Activated T-cell treated with anti-CD3 and anti-CD28 coated beads, Interleukin-2, amount 50 U/mL, for 24 hours (primary cell): ENCODE measurements at regions not wholly inside any gene's neighbourhood (a gene's known extent, or its start where the extent isn't known, plus 50 kb on each side); places are given as distances from the start of the nearest gene placed in this dataset.

ENCODE experiments used
- DNase-seq: peaks from one replicate; pipeline ENCODE4 v3.0.0-alpha.2; 2020
- H3K27ac Mint-ChIP-seq: 2 replicates; pipeline ENCODE4 v1.8.0; 2020; ENCODE audit warnings: mild to moderate bottlenecking, mixed read lengths
- H3K27me3 Mint-ChIP-seq: 2 replicates; pipeline ENCODE4 v1.8.0; 2020; ENCODE audit warnings: mixed read lengths
- H3K36me3 Mint-ChIP-seq: 2 replicates; pipeline ENCODE4 v1.8.0; 2020; ENCODE audit warnings: low read depth, mixed read lengths
- H3K4me1 Mint-ChIP-seq: 2 replicates; pipeline ENCODE4 v1.8.0; 2020; ENCODE audit warnings: low read depth, mixed read lengths
- H3K4me3 Mint-ChIP-seq: 2 replicates; pipeline ENCODE4 v1.8.0; 2020; ENCODE audit warnings: mild to moderate bottlenecking, moderate library complexity, mixed read lengths
- H3K9me3 Mint-ChIP-seq: 2 replicates; pipeline ENCODE4 v1.8.0; 2020; ENCODE audit warnings: mixed read lengths

GRCh38 chr10:44780426-44780825, 130.7 kb upstream of the TMEM72 start:
- H3K27me3 Mint-ChIP-seq = peaks cover 5% of the 10 kb centered on the region
- no peaks in the 10 kb centered on the region for H3K9me3 Mint-ChIP-seq
- no peak overlapping the region for H3K4me3 Mint-ChIP-seq
- no peaks in the 10 kb centered on the region for H3K36me3 Mint-ChIP-seq
- no peak overlapping the region for H3K27ac Mint-ChIP-seq
- no peaks in the 10 kb centered on the region for H3K4me1 Mint-ChIP-seq
- DNase-seq = no peak

GRCh38 chr10:44781131-44781530, 130.0 kb upstream of the TMEM72 start:
- H3K4me3 Mint-ChIP-seq = no peak overlapping the region
- no peak for DNase-seq

DNA sequence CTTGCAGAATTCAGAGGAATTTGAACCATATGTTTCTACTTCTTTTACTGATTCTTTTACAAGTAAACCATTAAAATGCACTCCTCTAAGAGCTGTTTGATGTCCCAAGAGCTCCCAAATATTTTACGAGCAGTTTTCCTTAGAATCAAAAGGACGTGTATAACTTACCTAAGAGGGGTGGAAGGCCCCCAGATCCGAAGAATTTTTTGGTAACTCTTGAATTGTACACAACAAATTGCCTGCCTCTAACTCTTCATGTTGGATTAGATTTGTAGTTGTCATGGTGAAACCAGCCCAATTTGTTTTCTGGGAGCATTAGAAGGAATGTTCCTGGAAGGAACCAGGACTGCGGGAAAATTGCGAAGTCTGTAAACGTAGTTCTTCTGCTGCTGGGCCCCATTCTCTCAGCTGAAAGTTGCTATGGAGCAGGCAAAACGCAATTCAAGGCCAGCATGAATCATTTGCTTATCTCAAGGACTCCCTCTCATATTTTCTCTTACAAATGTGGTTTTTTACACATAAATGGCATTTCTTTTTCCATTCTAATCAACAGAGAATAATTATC, 124.8 kb upstream of the TMEM72 start:
- H3K4me3 Mint-ChIP-seq = no peak overlapping the region
- H3K4me1 Mint-ChIP-seq = no peaks in the 10 kb centered on the region
- no peak for DNase-seq
- H3K36me3 Mint-ChIP-seq = no peaks in the 10 kb centered on the region
- H3K9me3 Mint-ChIP-seq = no peaks in the 10 kb centered on the region
- peaks cover 21% of the 10 kb centered on the region for H3K27me3 Mint-ChIP-seq
- H3K27ac Mint-ChIP-seq = no peak overlapping the region

More at GRCh38 chr10:44781131-44781530, 130.0 kb upstream of the TMEM72 start:
- Mint-ChIP-seq H3K9me3 (no peaks in the 10 kb centered on the region), H3K36me3 (no peaks in the 10 kb centered on the region), H3K27ac (no peak overlapping the region), H3K4me1 (no peaks in the 10 kb centered on the region), H3K27me3 (peaks cover 5% of the 10 kb centered on the region)

DNA sequence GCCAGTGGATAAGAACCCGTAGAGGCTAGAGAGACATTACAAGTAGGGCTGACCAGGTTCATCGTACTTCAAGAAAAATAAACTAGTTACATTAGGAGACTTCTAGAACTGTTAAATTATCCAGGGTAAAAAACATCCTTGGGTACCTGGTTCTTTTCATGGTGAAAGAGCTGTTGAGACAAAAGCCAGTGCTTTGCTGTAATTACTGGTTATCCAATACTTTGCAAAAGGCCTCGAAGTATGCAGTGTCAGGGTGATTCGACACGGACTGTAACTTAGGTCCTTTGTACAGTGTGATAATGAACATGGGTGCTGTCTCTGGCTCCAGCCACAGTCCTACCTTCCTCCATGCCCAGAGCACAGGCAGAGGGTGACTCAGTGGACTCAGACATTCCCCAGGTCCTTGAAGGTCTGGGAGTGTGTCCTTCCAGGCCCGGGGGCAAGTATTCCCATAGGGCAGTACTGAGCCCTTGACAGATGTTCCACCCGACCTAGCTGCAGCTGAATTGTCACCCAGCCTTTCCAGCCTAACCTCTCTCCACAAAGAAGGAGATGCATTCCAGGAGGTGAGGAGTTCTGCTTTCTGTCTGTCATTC, 123.6 kb upstream of the TMEM72 start:
- no peaks in the 10 kb centered on the region for H3K4me1 Mint-ChIP-seq
- H3K27me3 Mint-ChIP-seq = peaks cover 27% of the 10 kb centered on the region
- H3K9me3 Mint-ChIP-seq = no peaks in the 10 kb centered on the region
- no peak for DNase-seq
- no peak overlapping the region for H3K27ac Mint-ChIP-seq
- H3K36me3 Mint-ChIP-seq = no peaks in the 10 kb centered on the region
- H3K4me3 Mint-ChIP-seq = no peak overlapping the region

DNA sequence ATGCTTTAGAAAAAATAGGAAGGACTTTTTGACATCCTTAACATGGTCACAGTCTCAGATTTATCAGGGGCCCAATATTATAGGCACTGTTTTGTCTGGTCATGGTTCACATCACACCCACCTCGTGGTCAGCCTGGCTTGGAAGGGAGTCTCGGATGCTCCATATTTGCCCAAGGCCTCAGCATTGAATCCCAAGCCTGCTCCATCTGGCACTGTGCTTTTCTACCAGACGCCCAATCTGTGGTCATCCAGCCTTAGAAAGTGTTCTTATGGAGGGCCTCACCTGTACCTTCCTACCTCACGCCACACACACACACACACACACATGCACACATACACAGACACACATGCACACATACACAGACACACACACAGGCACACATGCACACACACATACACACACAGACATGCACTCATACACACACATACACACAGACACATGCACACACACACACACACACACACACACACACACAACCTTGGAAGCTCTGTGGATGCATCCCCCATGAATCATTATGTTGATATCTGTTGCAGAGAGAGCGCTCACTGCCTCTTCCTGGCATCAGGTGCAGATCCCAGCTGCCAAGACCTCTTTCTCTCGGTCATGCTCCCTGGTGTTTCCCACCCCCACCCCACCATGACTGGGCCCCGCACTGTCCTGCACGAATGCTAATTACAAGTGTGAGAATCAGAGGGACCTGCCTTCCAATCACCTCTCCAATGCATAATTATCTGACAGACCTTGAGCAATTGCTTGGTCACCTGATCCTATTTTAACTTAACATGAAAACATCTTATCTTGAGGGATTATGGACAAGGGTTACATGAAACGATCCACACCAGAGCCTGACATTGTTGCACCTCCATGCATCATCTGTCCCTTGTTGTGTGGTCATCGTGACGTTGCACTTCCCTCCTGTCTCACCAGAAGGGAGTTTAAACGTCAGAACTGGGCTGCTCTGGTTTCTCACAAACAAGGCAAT, 122.7 kb upstream of the TMEM72 start:
- no peak for DNase-seq
- Mint-ChIP-seq H3K4me3 (no peak overlapping the region), H3K27ac (no peak overlapping the region), H3K9me3 (no peaks in the 10 kb centered on the region), H3K27me3 (peaks cover 27% of the 10 kb centered on the region), H3K4me1 (no peaks in the 10 kb centered on the region), H3K36me3 (no peaks in the 10 kb centered on the region)

- Mint-ChIP-seq H3K27me3 (peaks cover 33% of the 10 kb centered on the region), H3K27ac (no peak overlapping the region), H3K9me3 (no peaks in the 10 kb centered on the region), H3K36me3 (no peaks in the 10 kb centered on the region), H3K4me1 (no peaks in the 10 kb centered on the region), H3K4me3 (no peak overlapping the region)
- DNase-seq = no peak
These were observed 118.9 kb upstream of the TMEM72 start for GRCh38 chr10:44792119-44792775.

- Mint-ChIP-seq H3K4me3 (no peak overlapping the region), H3K9me3 (no peaks in the 10 kb centered on the region), H3K27ac (no peak overlapping the region), H3K27me3 (peaks cover 36% of the 10 kb centered on the region), H3K36me3 (no peaks in the 10 kb centered on the region), H3K4me1 (no peaks in the 10 kb centered on the region)
- no peak for DNase-seq
These were observed 111.2 kb upstream of the TMEM72 start for GRCh38 chr10:44799966-44800365.

GRCh38 chr10:44801383-44802327, 109.5 kb upstream of the TMEM72 start:
- H3K9me3 Mint-ChIP-seq = no peaks in the 10 kb centered on the region
- H3K4me1 Mint-ChIP-seq = no peaks in the 10 kb centered on the region
- no peak overlapping the region for H3K4me3 Mint-ChIP-seq
- no peak overlapping the region for H3K27ac Mint-ChIP-seq
- H3K27me3 Mint-ChIP-seq = peaks cover 33% of the 10 kb centered on the region
- no peaks in the 10 kb centered on the region for H3K36me3 Mint-ChIP-seq
- DNase-seq = no peak

DNA sequence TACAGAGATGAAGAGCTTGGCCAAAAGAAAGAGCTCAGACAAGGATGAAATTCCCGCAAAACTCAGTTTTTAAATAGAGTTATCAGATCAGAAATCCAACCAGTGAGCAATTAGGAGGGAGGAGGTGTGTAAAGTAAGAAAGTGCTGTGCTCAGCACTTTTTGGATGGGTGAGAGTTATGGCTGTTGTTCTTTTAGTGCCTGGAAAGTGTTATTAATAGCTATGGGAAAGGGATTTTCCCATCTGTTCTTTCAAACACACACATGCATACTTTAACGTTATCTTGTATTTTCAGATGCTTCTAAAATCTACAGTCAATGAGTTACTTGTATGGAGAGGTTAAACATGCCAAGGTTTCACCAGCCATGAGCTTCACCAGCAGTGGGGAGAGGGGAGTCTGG, 107.3 kb upstream of the TMEM72 start:
- H3K36me3 Mint-ChIP-seq = no peaks in the 10 kb centered on the region
- no peaks in the 10 kb centered on the region for H3K4me1 Mint-ChIP-seq
- no peak overlapping the region for H3K27ac Mint-ChIP-seq
- H3K4me3 Mint-ChIP-seq = no peak overlapping the region
- H3K27me3 Mint-ChIP-seq = peaks cover 20% of the 10 kb centered on the region
- H3K9me3 Mint-ChIP-seq = no peaks in the 10 kb centered on the region
- no peak for DNase-seq

DNA sequence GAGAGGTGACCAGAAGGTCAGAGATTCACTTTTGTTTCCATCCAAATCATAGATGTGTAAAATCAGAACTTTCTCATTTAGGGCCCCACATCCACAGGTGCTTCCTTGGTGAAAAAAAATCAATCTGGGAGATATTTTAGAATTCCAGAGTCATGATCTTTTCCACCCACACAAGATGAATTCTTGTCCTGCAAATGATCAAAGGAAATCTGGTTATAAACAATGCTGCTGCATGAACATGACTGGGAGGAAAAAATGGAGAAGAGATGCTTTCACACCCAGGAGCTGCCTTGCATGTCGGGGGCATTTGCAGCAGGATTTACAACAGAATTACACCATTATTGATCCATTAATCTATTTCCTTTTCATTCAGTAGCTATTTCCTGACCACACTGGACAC, 106.5 kb upstream of the TMEM72 start:
- H3K27me3 Mint-ChIP-seq = peaks cover 19% of the 10 kb centered on the region
- H3K4me1 Mint-ChIP-seq = no peaks in the 10 kb centered on the region
- H3K36me3 Mint-ChIP-seq = no peaks in the 10 kb centered on the region
- no peak overlapping the region for H3K4me3 Mint-ChIP-seq
- H3K27ac Mint-ChIP-seq = no peak overlapping the region
- DNase-seq = no peak
- H3K9me3 Mint-ChIP-seq = no peaks in the 10 kb centered on the region

- no peak overlapping the region for H3K27ac Mint-ChIP-seq
- no peak overlapping the region for H3K4me3 Mint-ChIP-seq
- no peaks in the 10 kb centered on the region for H3K36me3 Mint-ChIP-seq
- H3K27me3 Mint-ChIP-seq = peaks cover 15% of the 10 kb centered on the region
- H3K9me3 Mint-ChIP-seq = no peaks in the 10 kb centered on the region
- H3K4me1 Mint-ChIP-seq = no peaks in the 10 kb centered on the region
- no peak for DNase-seq
These were observed 105.5 kb upstream of the TMEM72 start for GRCh38 chr10:44805466-44806210.

- H3K4me3 Mint-ChIP-seq = no peak overlapping the region
- H3K36me3 Mint-ChIP-seq = no peaks in the 10 kb centered on the region
- H3K4me1 Mint-ChIP-seq = no peaks in the 10 kb centered on the region
- H3K27me3 Mint-ChIP-seq = peaks cover 12% of the 10 kb centered on the region
- H3K27ac Mint-ChIP-seq = no peak overlapping the region
- H3K9me3 Mint-ChIP-seq = no peaks in the 10 kb centered on the region
- no peak for DNase-seq
These were observed 104.2 kb upstream of the TMEM72 start for GRCh38 chr10:44806950-44807349.

- Mint-ChIP-seq H3K27ac (no peak overlapping the region), H3K27me3 (peaks cover 8% of the 10 kb centered on the region), H3K4me3 (no peak overlapping the region), H3K36me3 (no peaks in the 10 kb centered on the region), H3K9me3 (no peaks in the 10 kb centered on the region), H3K4me1 (no peaks in the 10 kb centered on the region)
- DNase-seq = no peak
These were observed 103.7 kb upstream of the TMEM72 start for GRCh38 chr10:44807451-44807850.
